IMR-90 (cell line): ENCODE measurements at regions not wholly inside any gene's neighbourhood (a gene's known extent, or its start where the extent isn't known, plus 50 kb on each side); places are given as distances from the start of the nearest gene placed in this dataset.

Experiments
- ATAC-seq: fragments of 200-7000 bp; cut with Tn5 transposase; 2 replicates; pipeline ENCODE4 v1.9.1; 2020; ENCODE audit warnings: low read depth, mild to moderate bottlenecking, moderate library complexity
- BruUV-seq: library from RNA; stranded (reverse); fragments of 400-500 nt; replicated peaks from 2 replicates; lab custom pipeline; 2021; lab: Mats Ljungman, UMichigan
- CTCF ChIA-PET: fragments of 300-600 bp; formaldehyde crosslinking; extraction: SDS; loops from one replicate; lab custom pipeline; 2021; ENCODE audit warnings: antibody characterized with exemption; lab: Yijun Ruan, JAX
- POLR2A ChIA-PET: fragments of 300-600 bp; sonication (Branson Sonifier 250); formaldehyde crosslinking; loops from one replicate; lab custom pipeline; 2022; ENCODE audit warnings: antibody characterized with exemption; ENCODE audit not compliant: unreplicated experiment; lab: Charles Lee
- DNase-seq: peaks from one replicate; pipeline ENCODE4 v3.0.0; 2013
- H2AFZ ChIP-seq: replicated peaks from 2 replicates; pipeline ENCODE3; 2013; ENCODE audit warnings: low read length, mild to moderate bottlenecking; ENCODE audit not compliant: poor library complexity
- H2AK5ac ChIP-seq: 2 replicates; pipeline ENCODE4 v1.6.1; 2013; ENCODE audit warnings: low read depth, low read length, inconsistent platforms
- H2AK9ac ChIP-seq: replicated peaks from 2 replicates; pipeline ENCODE3; 2013; ENCODE audit warnings: mild to moderate bottlenecking, low read depth, low read length, moderate library complexity; ENCODE audit not compliant: poor library complexity
- H2BK120ac ChIP-seq: 2 replicates; pipeline ENCODE4 v1.6.1; 2013; ENCODE audit warnings: low read depth, low read length, inconsistent platforms
- H2BK15ac ChIP-seq: 3 replicates; pipeline ENCODE4 v1.6.1; 2013; ENCODE audit warnings: low read depth, low read length, inconsistent platforms
- H2BK20ac ChIP-seq: 2 replicates; pipeline ENCODE4 v1.6.1; 2013; ENCODE audit warnings: low read depth, mild to moderate bottlenecking, inconsistent platforms, low read length, moderate library complexity
- H2BK5ac ChIP-seq: 2 replicates; pipeline ENCODE4 v1.6.1; 2013; ENCODE audit warnings: mild to moderate bottlenecking, low read depth, low read length, inconsistent platforms; ENCODE audit not compliant: poor library complexity, severe bottlenecking
- H3K14ac ChIP-seq: replicated peaks from 2 replicates; pipeline ENCODE4 v1.6.1; 2013; ENCODE audit warnings: low read depth, low read length, inconsistent platforms
- H3K18ac ChIP-seq: 2 replicates; pipeline ENCODE4 v1.6.1; 2013; ENCODE audit warnings: low read depth, low read length, control low read depth
- H3K23ac ChIP-seq: 2 replicates; pipeline ENCODE4 v1.6.1; 2013; ENCODE audit warnings: low read depth, low read length, inconsistent platforms
- H3K27ac ChIP-seq: 2 replicates; pipeline ENCODE4 v1.5.1; 2013; ENCODE audit warnings: mild to moderate bottlenecking, control low read depth, low read length; ENCODE audit not compliant: insufficient read depth
- H3K27me3 ChIP-seq: 2 replicates; pipeline ENCODE4 v1.6.1; 2013; ENCODE audit warnings: low read length; ENCODE audit not compliant: control insufficient read depth, insufficient read depth
- H3K36me3 ChIP-seq: 2 replicates; pipeline ENCODE4 v1.6.1; 2013; ENCODE audit warnings: low read length, mixed read lengths; ENCODE audit not compliant: control insufficient read depth, insufficient read depth
- H3K4ac ChIP-seq: 2 replicates; pipeline ENCODE4 v1.6.1; 2013; ENCODE audit warnings: low read depth, low read length, inconsistent platforms
- H3K4me1 ChIP-seq: 2 replicates; pipeline ENCODE4 v1.6.1; 2013; ENCODE audit warnings: low read length, mixed read lengths; ENCODE audit not compliant: control insufficient read depth, insufficient read depth
- H3K4me2 ChIP-seq: 2 replicates; pipeline ENCODE4 v1.6.1; 2013; ENCODE audit warnings: low read depth, mild to moderate bottlenecking, control low read depth, low read length, moderate library complexity
- H3K4me3 ChIP-seq: 2 replicates; pipeline ENCODE4 v1.5.1; 2013; ENCODE audit warnings: low read depth, mild to moderate bottlenecking, control low read depth, low read length, moderate library complexity; ENCODE audit not compliant: insufficient read depth
- H3K56ac ChIP-seq: 2 replicates; pipeline ENCODE4 v1.6.1; 2013; ENCODE audit warnings: low read length, inconsistent platforms; ENCODE audit not compliant: insufficient read depth; ENCODE audit errors: extremely low read depth
- H3K79me1 ChIP-seq, 2 experiments: 2 replicates each; pipeline ENCODE4 v1.6.1; 2013; ENCODE audit warnings: low read length in 2 of 2, inconsistent platforms in 1 of 2, low read depth in 1 of 2
- H3K9ac ChIP-seq: 2 replicates; pipeline ENCODE4 v1.6.1; 2013; ENCODE audit warnings: low read depth, low read length, control low read depth
- H3K9me1 ChIP-seq: 2 replicates; pipeline ENCODE4 v1.6.1; 2013; ENCODE audit warnings: low read length, inconsistent platforms; ENCODE audit not compliant: insufficient read depth
- H3K9me3 ChIP-seq: 2 replicates; pipeline ENCODE4 v1.6.1; 2013; ENCODE audit warnings: low read length; ENCODE audit not compliant: control insufficient read depth, insufficient read depth
- H4K20me1 ChIP-seq: 2 replicates; pipeline ENCODE4 v1.6.1; 2013; ENCODE audit warnings: low read length, inconsistent platforms; ENCODE audit not compliant: insufficient read depth
- H4K5ac ChIP-seq: 2 replicates; pipeline ENCODE4 v1.6.1; 2013; ENCODE audit warnings: mild to moderate bottlenecking, low read depth, low read length, control low read depth
- H4K8ac ChIP-seq, 2 experiments: 2 replicates each; pipeline ENCODE4 v1.6.1; 2013; ENCODE audit warnings: low read depth in 2 of 2, low read length in 2 of 2, control low read depth in 1 of 2, inconsistent platforms in 1 of 2
- H4K91ac ChIP-seq: 2 replicates; pipeline ENCODE4 v1.6.1; 2013; ENCODE audit warnings: low read depth, low read length, inconsistent platforms; ENCODE audit not compliant: insufficient read depth
- BHLHE40 ChIP-seq: fragments of 150-350 bp; IDR thresholded peaks from 2 replicates; pipeline ENCODE4 v1.6.1; 2016; ENCODE audit warnings: mild to moderate bottlenecking, low read depth, low read length
- CEBPB ChIP-seq: IDR thresholded peaks from 2 replicates; pipeline ENCODE4 v1.6.1; 2012; ENCODE audit warnings: low read depth, low read length, improper control_type of control experiment
- CHD1 ChIP-seq: IDR thresholded peaks from 2 replicates; pipeline ENCODE4 v1.6.1; 2012; ENCODE audit warnings: low read depth, low read length, improper control_type of control experiment
- FOS ChIP-seq: fragments of 150-350 bp; IDR thresholded peaks from 2 replicates; pipeline ENCODE4 v1.6.1; 2016; ENCODE audit warnings: low read depth, low read length
- MAFK ChIP-seq: IDR thresholded peaks from 2 replicates; pipeline ENCODE4 v1.6.1; 2012; ENCODE audit warnings: low read depth, low read length, improper control_type of control experiment
- MAZ ChIP-seq: IDR thresholded peaks from 2 replicates; pipeline ENCODE4 v1.6.1; 2012; ENCODE audit warnings: low read depth, mild to moderate bottlenecking, low read length, improper control_type of control experiment, moderate library complexity, borderline replicate concordance
- MXI1 ChIP-seq: IDR thresholded peaks from 2 replicates; pipeline ENCODE4 v1.6.1; 2012; ENCODE audit warnings: low read depth, mild to moderate bottlenecking, low read length, moderate library complexity, borderline replicate concordance
- NFE2L2 ChIP-seq: fragments of 150-350 bp; IDR thresholded peaks from 2 replicates; pipeline ENCODE4 v1.6.1; 2016; ENCODE audit warnings: low read depth, mild to moderate bottlenecking, low read length
- POLR2A ChIP-seq: IDR thresholded peaks from 2 replicates; pipeline ENCODE4 v1.6.1; 2012; ENCODE audit warnings: mild to moderate bottlenecking, low read depth, low read length
- RAD21 ChIP-seq: IDR thresholded peaks from 2 replicates; pipeline ENCODE4 v1.6.1; 2012; ENCODE audit warnings: low read length, improper control_type of control experiment
- RCOR1 ChIP-seq: IDR thresholded peaks from 2 replicates; pipeline ENCODE4 v1.6.1; 2012; ENCODE audit warnings: mild to moderate bottlenecking, low read length, improper control_type of control experiment; ENCODE audit not compliant: insufficient replicate concordance
- RFX5 ChIP-seq: IDR thresholded peaks from 2 replicates; pipeline ENCODE4 v1.8.0; 2012; ENCODE audit warnings: low read depth, mild to moderate bottlenecking, low read length, moderate library complexity
- SMC3 ChIP-seq: fragments of 150-350 bp; IDR thresholded peaks from 2 replicates; pipeline ENCODE4 v1.6.1; 2016; ENCODE audit warnings: low read depth, mild to moderate bottlenecking, antibody characterized with exemption, low read length, moderate library complexity
- dilution Hi-C: fragments of 300-500 bp; cut with HindIII; formaldehyde crosslinking; loops from one replicate; pipeline ENCODE4 v1.14.3; 2018; ENCODE audit warnings: low sequenced_read_pairs; ENCODE audit not compliant: unreplicated experiment
- in situ Hi-C: fragments of 300-500 bp; cut with MboI; formaldehyde crosslinking; loops from 3 replicates; pipeline ENCODE4 v1.14.3; 2019; ENCODE audit warnings: low sequenced_read_pairs, inconsistent platforms, mixed read lengths
- intact Hi-C: fragments of 100-400 bp; cut with micrococcal nuclease; formaldehyde crosslinking; loops from 2 replicates; pipeline ENCODE4 v1.10.0; 2022
- TF ChIP-seq, protein P1 (sequence below): fragments of 150-350 bp; IDR thresholded peaks from 2 replicates; pipeline ENCODE4 v1.6.1; 2016; ENCODE audit warnings: low read depth, mild to moderate bottlenecking, low read length, moderate library complexity, borderline replicate concordance
- TF ChIP-seq, protein P2 (sequence below): conservative IDR thresholded peaks from 2 replicates; pipeline ENCODE4 v1.5.1; 2012; ENCODE audit warnings: mild to moderate bottlenecking, low read depth, low read length, improper control_type of control experiment
- TF ChIP-seq, protein P3 (sequence below): fragments of 150-350 bp; IDR thresholded peaks from 2 replicates; pipeline ENCODE4 v1.6.1; 2017; ENCODE audit warnings: mild to moderate bottlenecking, antibody characterized with exemption, low read length, low read depth

- no TSS peak for BruUV-seq
- H2BK5ac ChIP-seq: no peak overlapping the region
- dilution Hi-C loops (no loop called here), in situ Hi-C loops (no loop called here), intact Hi-C loops (no loop called here)
- TF ChIP-seq, protein P1, sequence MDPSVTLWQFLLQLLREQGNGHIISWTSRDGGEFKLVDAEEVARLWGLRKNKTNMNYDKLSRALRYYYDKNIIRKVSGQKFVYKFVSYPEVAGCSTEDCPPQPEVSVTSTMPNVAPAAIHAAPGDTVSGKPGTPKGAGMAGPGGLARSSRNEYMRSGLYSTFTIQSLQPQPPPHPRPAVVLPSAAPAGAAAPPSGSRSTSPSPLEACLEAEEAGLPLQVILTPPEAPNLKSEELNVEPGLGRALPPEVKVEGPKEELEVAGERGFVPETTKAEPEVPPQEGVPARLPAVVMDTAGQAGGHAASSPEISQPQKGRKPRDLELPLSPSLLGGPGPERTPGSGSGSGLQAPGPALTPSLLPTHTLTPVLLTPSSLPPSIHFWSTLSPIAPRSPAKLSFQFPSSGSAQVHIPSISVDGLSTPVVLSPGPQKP: no peak
- TF ChIP-seq MAZ (no peak), BHLHE40 (no peak), CHD1 (no peak), SMC3 (no peak), NFE2L2 (no peak), CEBPB (no peak), RAD21 (no peak), POLR2A (no peak), FOS (no peak), MXI1 (no peak), RCOR1 (no peak), RFX5 (no peak), MAFK (no peak)
- TF ChIP-seq, protein P2, sequence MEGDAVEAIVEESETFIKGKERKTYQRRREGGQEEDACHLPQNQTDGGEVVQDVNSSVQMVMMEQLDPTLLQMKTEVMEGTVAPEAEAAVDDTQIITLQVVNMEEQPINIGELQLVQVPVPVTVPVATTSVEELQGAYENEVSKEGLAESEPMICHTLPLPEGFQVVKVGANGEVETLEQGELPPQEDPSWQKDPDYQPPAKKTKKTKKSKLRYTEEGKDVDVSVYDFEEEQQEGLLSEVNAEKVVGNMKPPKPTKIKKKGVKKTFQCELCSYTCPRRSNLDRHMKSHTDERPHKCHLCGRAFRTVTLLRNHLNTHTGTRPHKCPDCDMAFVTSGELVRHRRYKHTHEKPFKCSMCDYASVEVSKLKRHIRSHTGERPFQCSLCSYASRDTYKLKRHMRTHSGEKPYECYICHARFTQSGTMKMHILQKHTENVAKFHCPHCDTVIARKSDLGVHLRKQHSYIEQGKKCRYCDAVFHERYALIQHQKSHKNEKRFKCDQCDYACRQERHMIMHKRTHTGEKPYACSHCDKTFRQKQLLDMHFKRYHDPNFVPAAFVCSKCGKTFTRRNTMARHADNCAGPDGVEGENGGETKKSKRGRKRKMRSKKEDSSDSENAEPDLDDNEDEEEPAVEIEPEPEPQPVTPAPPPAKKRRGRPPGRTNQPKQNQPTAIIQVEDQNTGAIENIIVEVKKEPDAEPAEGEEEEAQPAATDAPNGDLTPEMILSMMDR: no peak
- TF ChIP-seq, protein P3, sequence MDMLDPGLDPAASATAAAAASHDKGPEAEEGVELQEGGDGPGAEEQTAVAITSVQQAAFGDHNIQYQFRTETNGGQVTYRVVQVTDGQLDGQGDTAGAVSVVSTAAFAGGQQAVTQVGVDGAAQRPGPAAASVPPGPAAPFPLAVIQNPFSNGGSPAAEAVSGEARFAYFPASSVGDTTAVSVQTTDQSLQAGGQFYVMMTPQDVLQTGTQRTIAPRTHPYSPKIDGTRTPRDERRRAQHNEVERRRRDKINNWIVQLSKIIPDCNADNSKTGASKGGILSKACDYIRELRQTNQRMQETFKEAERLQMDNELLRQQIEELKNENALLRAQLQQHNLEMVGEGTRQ: no peak
- POLR2A ChIA-PET: no interaction called here
- no peak overlapping the region for H4K91ac ChIP-seq
- H3K79me1 ChIP-seq: no peaks in the 10 kb centered on the region
- no peak overlapping the region for H3K14ac ChIP-seq
- CTCF ChIA-PET: interaction anchor here (0.6 to 0.7 kb wide), 2 partner anchors 12 to 160 kb away, joined by 3 to 4 read pairs; no protein-coding TSS in a partner anchor
- H2BK15ac ChIP-seq: no peak overlapping the region
- no peak overlapping the region for H3K18ac ChIP-seq
- ATAC-seq: no peak
- H4K8ac ChIP-seq: no peak overlapping the region
- no peak overlapping the region for H4K5ac ChIP-seq
- no peak overlapping the region for H2AK9ac ChIP-seq
- no peaks in the 10 kb centered on the region for H3K4me1 ChIP-seq
- DNase-seq: no peak
- no peak overlapping the region for H3K27ac ChIP-seq
- no peaks in the 10 kb centered on the region for H3K27me3 ChIP-seq
- no peak overlapping the region for H3K4ac ChIP-seq
- no peaks in the 10 kb centered on the region for H3K36me3 ChIP-seq
- no peak overlapping the region for H3K4me2 ChIP-seq
- no peak overlapping the region for H3K56ac ChIP-seq
- H2BK20ac ChIP-seq: no peak overlapping the region
- no peak overlapping the region for H3K23ac ChIP-seq
- H3K9me1 ChIP-seq: no peaks in the 10 kb centered on the region
- no peak overlapping the region for H2BK120ac ChIP-seq
- H4K20me1 ChIP-seq: no peaks in the 10 kb centered on the region
- H3K9ac ChIP-seq: no peak overlapping the region
- H2AK5ac ChIP-seq: no peak overlapping the region
- H3K4me3 ChIP-seq: no peak overlapping the region
- H2AFZ ChIP-seq: no peak overlapping the region
- H3K9me3 ChIP-seq: no peaks in the 10 kb centered on the region
Observed at GRCh38 chr12:90502070-90502469, 452.9 kb downstream of the CCER1 start.
